Suprapubic skin (tissue), 4 donors: ENCODE measurements at regions not wholly inside any gene's neighbourhood (a gene's known extent, or its start where the extent isn't known, plus 50 kb on each side); places are given as distances from the start of the nearest gene placed in this dataset.

Experiments used
- EP300 ChIP-seq: sonication (generic); formaldehyde crosslinking; IDR thresholded peaks from one replicate; pipeline ENCODE4 v1.6.1; 2017; ENCODE audit warnings: antibody characterized with exemption
- POLR2A ChIP-seq, 2 donors: fragments of 450-650 bp; IDR thresholded peaks; one replicate each; pipeline ENCODE4 v1.6.1; 2017; ENCODE audit warnings: antibody characterized with exemption in 2 of 2, mild to moderate bottlenecking in 2 of 2, moderate library complexity in 2 of 2
- POLR2AphosphoS5 ChIP-seq, 3 donors: sonication (generic); formaldehyde crosslinking; IDR thresholded peaks; one replicate each; pipeline ENCODE4 v1.6.1; 2017; ENCODE audit warnings: antibody characterized with exemption in 3 of 3
- TF ChIP-seq, protein P1 (sequence below), 2 donors: fragments of 200-600 bp in 1 of 2; fragments of 450-650 bp in 1 of 2; sonication (generic) in 1 of 2; IDR thresholded peaks; one replicate each; pipeline ENCODE4 v1.5.1; 2016 to 2019; ENCODE audit warnings: antibody characterized with exemption in 2 of 2, mild to moderate bottlenecking in 1 of 2, moderate library complexity in 1 of 2

GRCh38 chr9:614431-614830, 227.1 kb upstream of the DMRT1 start:
- TF ChIP-seq, protein P1, sequence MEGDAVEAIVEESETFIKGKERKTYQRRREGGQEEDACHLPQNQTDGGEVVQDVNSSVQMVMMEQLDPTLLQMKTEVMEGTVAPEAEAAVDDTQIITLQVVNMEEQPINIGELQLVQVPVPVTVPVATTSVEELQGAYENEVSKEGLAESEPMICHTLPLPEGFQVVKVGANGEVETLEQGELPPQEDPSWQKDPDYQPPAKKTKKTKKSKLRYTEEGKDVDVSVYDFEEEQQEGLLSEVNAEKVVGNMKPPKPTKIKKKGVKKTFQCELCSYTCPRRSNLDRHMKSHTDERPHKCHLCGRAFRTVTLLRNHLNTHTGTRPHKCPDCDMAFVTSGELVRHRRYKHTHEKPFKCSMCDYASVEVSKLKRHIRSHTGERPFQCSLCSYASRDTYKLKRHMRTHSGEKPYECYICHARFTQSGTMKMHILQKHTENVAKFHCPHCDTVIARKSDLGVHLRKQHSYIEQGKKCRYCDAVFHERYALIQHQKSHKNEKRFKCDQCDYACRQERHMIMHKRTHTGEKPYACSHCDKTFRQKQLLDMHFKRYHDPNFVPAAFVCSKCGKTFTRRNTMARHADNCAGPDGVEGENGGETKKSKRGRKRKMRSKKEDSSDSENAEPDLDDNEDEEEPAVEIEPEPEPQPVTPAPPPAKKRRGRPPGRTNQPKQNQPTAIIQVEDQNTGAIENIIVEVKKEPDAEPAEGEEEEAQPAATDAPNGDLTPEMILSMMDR (IDR thresholded peaks at IDR 0.05): no peak
- TF ChIP-seq POLR2A (IDR thresholded peaks at IDR 0.05): no peak
- no peak for TF ChIP-seq POLR2AphosphoS5 (IDR thresholded peaks at IDR 0.05)
- TF ChIP-seq EP300: no peak
